ENCODE measurements at regions not wholly inside any gene's neighbourhood (a gene's known extent, or its start where the extent isn't known, plus 50 kb on each side); places are given as distances from the start of the nearest gene placed in this dataset.
"Not testable (repeated sequence)": the region's sequence is repeated elsewhere in the genome, so short reads cannot be mapped to it uniquely, and the experiment has no call there.

DNA sequence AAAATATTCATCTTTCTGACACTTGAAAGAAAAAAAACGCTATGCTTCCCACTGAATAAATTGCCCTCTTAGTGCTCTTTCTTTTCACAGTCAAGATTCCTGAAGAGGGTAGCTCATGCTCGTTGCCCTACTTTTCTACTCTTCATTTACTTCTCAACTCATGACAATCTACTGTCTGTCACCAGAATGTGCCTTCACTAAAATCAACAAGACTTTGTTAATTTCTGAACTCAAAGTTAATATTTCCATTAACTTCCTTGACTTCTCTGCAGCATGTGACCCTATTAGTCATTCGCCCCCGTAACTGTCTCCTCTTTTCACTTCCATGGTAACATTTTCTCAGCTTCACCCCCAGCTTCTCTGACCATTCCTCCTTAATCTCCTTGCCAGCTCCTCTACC is 98.9 kb upstream of the MAPRE2 start:
- TF ChIP-seq, protein P1, sequence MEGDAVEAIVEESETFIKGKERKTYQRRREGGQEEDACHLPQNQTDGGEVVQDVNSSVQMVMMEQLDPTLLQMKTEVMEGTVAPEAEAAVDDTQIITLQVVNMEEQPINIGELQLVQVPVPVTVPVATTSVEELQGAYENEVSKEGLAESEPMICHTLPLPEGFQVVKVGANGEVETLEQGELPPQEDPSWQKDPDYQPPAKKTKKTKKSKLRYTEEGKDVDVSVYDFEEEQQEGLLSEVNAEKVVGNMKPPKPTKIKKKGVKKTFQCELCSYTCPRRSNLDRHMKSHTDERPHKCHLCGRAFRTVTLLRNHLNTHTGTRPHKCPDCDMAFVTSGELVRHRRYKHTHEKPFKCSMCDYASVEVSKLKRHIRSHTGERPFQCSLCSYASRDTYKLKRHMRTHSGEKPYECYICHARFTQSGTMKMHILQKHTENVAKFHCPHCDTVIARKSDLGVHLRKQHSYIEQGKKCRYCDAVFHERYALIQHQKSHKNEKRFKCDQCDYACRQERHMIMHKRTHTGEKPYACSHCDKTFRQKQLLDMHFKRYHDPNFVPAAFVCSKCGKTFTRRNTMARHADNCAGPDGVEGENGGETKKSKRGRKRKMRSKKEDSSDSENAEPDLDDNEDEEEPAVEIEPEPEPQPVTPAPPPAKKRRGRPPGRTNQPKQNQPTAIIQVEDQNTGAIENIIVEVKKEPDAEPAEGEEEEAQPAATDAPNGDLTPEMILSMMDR (IDR thresholded peaks at IDR 0.05; ENCODE audit: insufficient read depth, low read depth, low read length, missing control alignments) = no peak
- no peak for DNase-seq (ENCODE audit: low read depth)
- H3K4me3 ChIP-seq (ENCODE audit: low read length) = no peak overlapping the region

DNA sequence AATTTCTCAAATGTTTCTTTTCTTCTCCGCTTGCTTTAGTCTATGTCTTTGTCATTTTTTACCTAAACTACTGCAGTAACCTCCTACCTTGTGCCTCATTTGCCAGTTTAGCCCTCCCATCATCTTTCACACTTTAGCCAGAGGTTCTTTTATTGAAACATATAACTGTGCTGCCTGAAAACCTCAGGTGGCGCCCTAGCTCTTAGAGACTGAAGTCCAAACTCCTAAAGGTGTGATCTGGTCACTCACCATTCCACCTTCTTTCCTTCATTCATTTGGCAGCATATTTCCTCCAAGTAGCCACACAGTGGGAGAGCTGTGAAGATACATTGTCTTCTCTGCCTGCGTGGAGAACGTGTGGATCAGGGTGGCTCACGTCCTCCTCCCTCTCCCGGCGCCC is 98.2 kb upstream of the MAPRE2 start:
- no peak for DNase-seq (ENCODE audit: low read depth)
- no peak overlapping the region for H3K4me3 ChIP-seq (ENCODE audit: low read length)
- TF ChIP-seq, protein P1 (IDR thresholded peaks at IDR 0.05; ENCODE audit: insufficient read depth, low read depth, low read length, missing control alignments) = no peak

DNA sequence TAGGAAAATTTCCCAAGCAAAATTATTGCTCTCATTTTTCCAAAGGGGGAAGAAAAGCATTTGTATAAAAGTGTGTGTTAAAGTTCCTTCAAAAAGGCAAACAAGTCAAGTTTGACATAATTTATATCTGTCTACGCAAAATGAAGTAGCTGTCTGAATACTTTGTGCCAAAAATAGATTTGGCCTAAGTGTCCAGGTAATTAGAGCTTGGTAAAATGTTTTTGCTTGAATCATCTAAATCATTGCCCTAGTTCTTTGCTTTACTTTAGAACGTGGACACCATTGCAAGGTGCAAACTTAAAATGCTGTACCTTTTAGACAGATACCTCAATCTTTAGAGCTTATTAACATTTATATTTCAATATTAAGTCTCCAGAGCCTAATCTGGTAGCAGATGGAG is 97.6 kb upstream of the MAPRE2 start:
- H3K4me3 ChIP-seq (ENCODE audit: low read length) = no peak overlapping the region
- TF ChIP-seq, protein P1 (IDR thresholded peaks at IDR 0.05; ENCODE audit: insufficient read depth, low read depth, low read length, missing control alignments) = no peak
- DNase-seq (ENCODE audit: low read depth) = no peak

DNA sequence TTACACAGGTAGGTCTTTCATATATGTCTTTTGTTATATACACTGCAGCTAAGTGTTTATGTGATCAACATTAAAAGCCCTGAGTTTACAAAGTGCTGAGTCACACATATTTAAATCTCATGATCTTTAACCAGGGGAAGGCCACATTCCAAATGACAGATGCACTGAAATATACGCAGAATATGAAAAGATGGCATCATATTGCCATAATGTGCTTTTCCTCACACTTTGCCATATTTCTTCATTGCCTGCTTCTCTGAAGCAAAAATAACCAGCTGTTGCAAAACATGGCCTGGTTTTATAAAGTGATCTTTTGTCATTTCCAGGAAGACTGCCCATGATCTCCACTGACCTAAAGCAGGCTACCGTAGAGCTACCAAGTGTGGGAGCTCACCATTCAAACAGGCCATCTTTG is 93.5 kb upstream of the MAPRE2 start:
- DNase-seq (ENCODE audit: low read depth) = peak; percentile 19
- TF ChIP-seq, protein P1 (IDR thresholded peaks at IDR 0.05; ENCODE audit: insufficient read depth, low read depth, low read length, missing control alignments) = no peak

DNA sequence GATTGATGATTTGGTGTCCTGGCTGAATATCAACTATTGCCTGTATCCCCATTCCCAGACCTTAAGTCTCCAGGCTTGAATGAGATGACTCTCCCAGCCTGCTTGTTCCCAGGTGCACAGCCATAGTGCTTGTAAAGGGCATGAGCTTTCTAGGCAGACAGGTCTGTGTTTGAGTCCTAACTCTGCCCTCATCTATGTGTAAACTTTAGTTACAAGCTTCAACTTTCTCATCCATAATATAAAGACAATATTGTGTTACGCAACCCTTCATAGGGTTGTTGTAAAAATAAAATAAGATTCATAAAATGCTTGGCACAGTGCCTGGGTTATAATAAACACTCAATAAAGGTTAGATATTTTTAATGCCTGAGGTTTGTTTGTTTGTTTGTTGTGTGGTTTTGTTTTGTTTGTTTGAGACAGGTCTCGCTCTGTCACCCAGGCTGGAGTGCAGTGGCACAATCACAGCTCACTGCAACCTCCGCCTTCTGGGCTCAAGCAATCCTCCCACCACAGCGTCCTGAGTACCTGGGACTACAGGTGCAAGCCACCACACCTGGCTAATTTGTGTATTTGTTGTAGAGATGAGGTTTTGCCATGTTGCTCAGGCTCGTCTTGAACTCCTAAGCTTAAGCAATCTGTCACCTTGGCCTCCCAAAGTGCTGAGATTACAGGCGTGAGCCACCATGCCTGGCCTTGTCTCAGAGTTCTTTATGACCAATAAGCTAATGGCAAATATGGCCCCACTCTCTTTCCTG is 89.4 kb upstream of the MAPRE2 start:
- H3K4me3 ChIP-seq (ENCODE audit: low read length) = no peak overlapping the region
- DNase-seq (ENCODE audit: low read depth) = no peak
- TF ChIP-seq, protein P1 (IDR thresholded peaks at IDR 0.05; ENCODE audit: insufficient read depth, low read depth, low read length, missing control alignments) = no peak

More for the DNA sequence above, 93.5 kb upstream of the MAPRE2 start:
- no peak overlapping the region for H3K4me3 ChIP-seq (ENCODE audit: low read length)

DNA sequence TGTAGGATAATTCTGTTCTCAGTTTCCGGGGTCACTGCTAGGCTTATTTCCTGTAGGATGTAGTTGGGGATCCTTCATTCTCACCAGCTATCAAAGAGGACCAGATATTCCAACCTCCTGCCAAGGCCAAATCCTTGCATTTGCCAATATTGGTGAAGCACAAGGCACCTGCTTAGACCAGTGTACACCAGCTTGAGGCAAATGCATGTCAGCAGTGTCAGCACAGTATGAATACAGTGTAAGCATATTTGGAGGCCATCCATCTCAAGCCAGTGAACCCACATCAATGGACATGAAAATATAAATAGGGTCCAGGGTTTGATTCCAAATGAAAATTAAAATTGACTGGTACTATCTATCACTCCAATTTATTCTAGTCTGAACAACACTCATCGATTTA is 88.0 kb upstream of the MAPRE2 start:
- TF ChIP-seq, protein P1 (IDR thresholded peaks at IDR 0.05; ENCODE audit: insufficient read depth, low read depth, low read length, missing control alignments) = no peak
- no peak for DNase-seq (ENCODE audit: low read depth)
- no peak overlapping the region for H3K4me3 ChIP-seq (ENCODE audit: low read length)

DNA sequence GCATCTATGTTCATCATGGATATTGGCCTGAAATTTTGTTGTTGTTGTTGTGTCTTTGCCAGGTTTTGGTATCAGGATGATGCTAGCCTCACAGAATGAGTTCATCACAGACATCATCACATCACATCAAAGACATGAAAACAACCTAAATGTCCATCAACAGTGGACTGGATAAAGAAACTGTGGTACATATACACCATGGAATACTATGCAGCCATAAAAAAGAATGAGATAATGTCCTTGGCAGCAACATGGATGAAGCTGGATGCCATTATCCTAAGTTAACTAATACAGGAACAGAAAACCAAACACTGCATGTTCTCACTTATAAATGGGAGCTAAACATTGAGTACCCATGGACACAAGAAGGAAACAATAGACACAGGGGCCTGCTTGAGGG is 85.7 kb upstream of the MAPRE2 start:
- DNase-seq (ENCODE audit: low read depth); H3K4me3 ChIP-seq (ENCODE audit: low read length): not testable (repeated sequence)
